Body of pancreas (tissue), 4 donors: ENCODE measurements at regions not wholly inside any gene's neighbourhood (a gene's known extent, or its start where the extent isn't known, plus 50 kb on each side); places are given as distances from the start of the nearest gene placed in this dataset.

ENCODE experiments used
- ATAC-seq: fragments of 150-250 bp; one replicate; pipeline ENCODE4 v1.9.1; 2016
- DNase-seq, 4 donors: peaks; one replicate each; pipeline ENCODE4 v3.0.0-alpha.2; 2019
- H3K27ac ChIP-seq, 4 donors: fragments of 200-600 bp; sonication (generic); 1 replicate in 3 of 4; 2 replicates in 1 of 4; pipeline versions ENCODE4 v1.5.1 to v1.6.1; 2016 to 2019; ENCODE audit warnings: mild to moderate bottlenecking in 1 of 4, mixed read lengths in 1 of 4, moderate library complexity in 1 of 4
- H3K27me3 ChIP-seq, 2 donors: fragments of 200-600 bp; sonication (generic); one replicate each; pipeline ENCODE4 v1.6.0; 2016; ENCODE audit warnings: mild to moderate bottlenecking in 1 of 2
- H3K36me3 ChIP-seq, 2 donors: fragments of 200-600 bp; sonication (generic); replicated peaks in 1 of 2; 2 replicates each; pipeline ENCODE4 v1.5.1; 2016; ENCODE audit warnings: low read depth in 2 of 2; ENCODE audit not compliant: insufficient read depth in 1 of 2
- H3K4me1 ChIP-seq: fragments of 200-600 bp; sonication (generic); one replicate; pipeline ENCODE4 v1.6.0; 2016
- H3K4me3 ChIP-seq, 2 donors: fragments of 200-600 bp; sonication (generic); 1 replicate in 1 of 2; 2 replicates in 1 of 2; pipeline ENCODE4 v1.5.1; 2016 to 2019
- H3K9me3 ChIP-seq, 3 donors: fragments of 200-600 bp; sonication (generic); 1 replicate in 2 of 3; 2 replicates in 1 of 3; pipeline ENCODE4 v1.5.1; 2016
- POLR2A ChIP-seq, 3 donors: fragments of 450-650 bp; IDR thresholded peaks; one replicate each; pipeline ENCODE4 v1.6.1; 2016; ENCODE audit warnings: antibody characterized with exemption in 3 of 3, mild to moderate bottlenecking in 2 of 3
- WGBS, 2 donors: methylation state at CpG; one replicate each; pipeline ENCODE4 v1.1.5; 2017; 5-methylcytosine and 5-hydroxymethylcytosine counted together
- intact Hi-C: fragments of 100-400 bp; cut with DNase I; formaldehyde crosslinking; loops from one replicate; pipeline ENCODE4 v1.15.1; 2023
- TF ChIP-seq, protein P1 (sequence below), 7 experiments: fragments of 450-650 bp in 4 of 7; fragments of 200-600 bp in 3 of 7; sonication (generic) in 3 of 7; IDR thresholded peaks; one replicate each; pipeline ENCODE4 v1.5.1; 2016 to 2019; ENCODE audit warnings: antibody characterized with exemption in 7 of 7

DNA sequence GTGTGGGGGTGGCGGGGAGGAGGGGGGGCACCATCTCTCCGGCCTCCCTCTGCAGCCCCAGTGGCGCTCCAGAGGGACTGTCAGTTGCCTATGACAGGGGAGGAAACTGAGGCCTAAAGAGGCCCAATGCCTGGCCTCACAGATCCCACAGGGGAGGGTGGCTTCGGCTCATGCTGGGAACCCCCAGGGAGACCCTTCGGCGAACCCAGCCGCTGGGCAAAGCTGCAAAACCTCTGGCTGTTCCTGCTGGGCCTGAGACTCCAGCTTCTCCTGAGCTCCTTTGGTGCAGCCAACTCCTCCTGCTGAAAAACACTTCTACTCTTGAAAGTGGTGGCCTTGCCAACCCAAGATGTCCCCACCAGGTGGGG is 170.1 kb upstream of the RTL1 start:
- no peaks in the 10 kb centered on the region for H3K9me3 ChIP-seq
- TF ChIP-seq, protein P1, sequence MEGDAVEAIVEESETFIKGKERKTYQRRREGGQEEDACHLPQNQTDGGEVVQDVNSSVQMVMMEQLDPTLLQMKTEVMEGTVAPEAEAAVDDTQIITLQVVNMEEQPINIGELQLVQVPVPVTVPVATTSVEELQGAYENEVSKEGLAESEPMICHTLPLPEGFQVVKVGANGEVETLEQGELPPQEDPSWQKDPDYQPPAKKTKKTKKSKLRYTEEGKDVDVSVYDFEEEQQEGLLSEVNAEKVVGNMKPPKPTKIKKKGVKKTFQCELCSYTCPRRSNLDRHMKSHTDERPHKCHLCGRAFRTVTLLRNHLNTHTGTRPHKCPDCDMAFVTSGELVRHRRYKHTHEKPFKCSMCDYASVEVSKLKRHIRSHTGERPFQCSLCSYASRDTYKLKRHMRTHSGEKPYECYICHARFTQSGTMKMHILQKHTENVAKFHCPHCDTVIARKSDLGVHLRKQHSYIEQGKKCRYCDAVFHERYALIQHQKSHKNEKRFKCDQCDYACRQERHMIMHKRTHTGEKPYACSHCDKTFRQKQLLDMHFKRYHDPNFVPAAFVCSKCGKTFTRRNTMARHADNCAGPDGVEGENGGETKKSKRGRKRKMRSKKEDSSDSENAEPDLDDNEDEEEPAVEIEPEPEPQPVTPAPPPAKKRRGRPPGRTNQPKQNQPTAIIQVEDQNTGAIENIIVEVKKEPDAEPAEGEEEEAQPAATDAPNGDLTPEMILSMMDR (IDR thresholded peaks at IDR 0.05) = no peak
- TF ChIP-seq POLR2A (IDR thresholded peaks at IDR 0.05) = no peak
- intact Hi-C loops = no loop called here
- peaks cover 0 to 9% of the 10 kb centered on the region in 2 donors for H3K27me3 ChIP-seq
- peaks cover 0 to 1% of the 10 kb centered on the region in 2 donors for H3K36me3 ChIP-seq
- H3K4me3 ChIP-seq = no peak overlapping the region
- H3K4me1 ChIP-seq = peaks cover 14% of the 10 kb centered on the region
- no peak overlapping the region for H3K27ac ChIP-seq
- peak in 1 of 4 donors; percentile 0 for DNase-seq
- WGBS, 2 donors = 76% methylated on average over 6 of the region's 7 CpGs; no CpG with 5 or more reads in 1 of the 2 donors
- ATAC-seq = no peak

DNA sequence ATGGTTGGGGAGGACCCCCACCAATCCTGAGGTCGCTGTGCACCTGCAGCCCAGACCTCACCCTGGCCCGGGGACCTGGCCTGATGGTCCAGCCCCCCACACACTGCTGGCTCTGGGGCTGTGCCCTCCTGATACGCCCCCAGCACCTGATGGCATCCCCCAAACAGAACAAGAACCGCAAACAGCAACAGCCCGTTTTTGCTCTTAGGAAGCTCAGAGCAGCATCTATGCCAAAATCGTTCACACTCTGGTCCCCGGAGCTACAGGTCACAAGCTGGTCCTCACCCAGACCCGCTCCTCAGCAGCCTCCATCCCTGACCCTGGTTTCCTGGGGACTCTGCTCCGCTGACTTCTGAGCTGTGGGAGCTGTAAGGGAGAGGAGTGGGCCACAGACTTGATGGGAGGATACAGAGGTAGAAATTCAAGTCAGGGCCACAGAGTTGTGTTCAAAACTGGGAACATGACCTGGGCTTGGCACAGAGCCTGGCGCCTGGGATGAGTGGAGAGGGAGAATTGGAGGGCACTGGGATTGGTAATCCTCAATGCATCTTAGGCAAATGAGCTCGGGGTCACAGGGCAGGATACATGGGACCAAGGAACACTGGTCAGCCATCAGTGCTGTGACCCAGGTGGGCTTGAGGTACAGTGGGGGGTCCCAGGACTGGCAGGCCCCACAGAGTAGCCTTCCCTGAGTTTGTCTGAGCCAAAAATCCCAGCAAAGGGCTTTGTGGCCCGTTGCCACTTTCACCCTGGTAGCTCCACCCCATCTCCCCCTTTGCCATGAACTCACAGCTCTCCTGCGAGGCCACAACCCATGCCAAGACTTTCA is 170.9 kb upstream of the RTL1 start:
- Histone ChIP-seq H3K9me3 (no peaks in the 10 kb centered on the region), H3K4me3 (no peak overlapping the region), H3K36me3 (no peaks in the 10 kb centered on the region), H3K4me1 (peaks cover 14% of the 10 kb centered on the region), H3K27me3 (peaks cover 0 to 9% of the 10 kb centered on the region in 2 donors), H3K27ac (no peak overlapping the region)
- DNase-seq = no peak
- ATAC-seq = no peak
- WGBS, 2 donors = 71 to 73% methylated on average over 11 to 13 of the region's 13 CpGs
- intact Hi-C loops = no loop called here
- no peak for TF ChIP-seq POLR2A (IDR thresholded peaks at IDR 0.05)
- TF ChIP-seq, protein P1 (IDR thresholded peaks at IDR 0.05) = no peak

DNA sequence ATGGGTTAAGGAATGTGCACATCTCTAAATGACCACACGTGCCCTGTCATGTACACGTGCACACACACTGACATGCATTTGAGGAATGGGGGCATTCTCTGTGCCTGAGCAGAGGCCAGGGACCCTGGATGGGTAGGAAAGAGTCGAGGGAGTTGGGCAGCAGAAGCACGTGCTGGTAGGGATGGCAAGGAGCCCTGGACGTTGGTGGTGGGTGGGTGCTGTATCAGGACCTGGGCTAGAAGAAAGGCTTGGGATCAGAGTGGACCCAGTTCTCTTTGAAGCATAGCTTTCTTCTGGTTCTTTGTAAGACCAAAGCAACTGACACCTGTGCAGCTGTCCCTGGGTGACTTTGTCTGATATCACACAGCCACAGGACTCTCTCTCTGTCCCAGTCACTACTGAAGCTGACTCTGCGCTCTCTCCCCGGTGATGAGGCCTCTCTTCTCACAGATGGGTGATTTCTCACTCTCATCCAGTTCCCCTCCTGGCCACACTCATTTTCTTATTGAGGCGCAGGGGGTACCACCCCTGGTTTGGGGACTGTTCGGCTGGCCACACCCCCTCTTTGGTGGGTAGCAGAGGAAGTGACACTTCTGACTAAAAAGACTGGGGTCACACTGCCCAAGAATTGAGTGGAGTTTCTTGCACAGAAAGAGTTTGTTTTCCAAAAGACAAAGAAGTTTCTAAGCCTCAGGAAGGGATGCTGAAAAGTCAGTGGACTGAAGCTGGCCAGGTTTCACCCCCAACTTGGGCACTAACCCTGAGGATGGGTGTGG is 171.7 kb upstream of the RTL1 start:
- peaks cover 0 to 9% of the 10 kb centered on the region in 2 donors for H3K27me3 ChIP-seq
- H3K36me3 ChIP-seq = no peaks in the 10 kb centered on the region
- no peak overlapping the region for H3K27ac ChIP-seq
- no peaks in the 10 kb centered on the region for H3K9me3 ChIP-seq
- H3K4me1 ChIP-seq = peaks cover 14% of the 10 kb centered on the region
- TF ChIP-seq POLR2A (IDR thresholded peaks at IDR 0.05) = no peak
- TF ChIP-seq, protein P1 (IDR thresholded peaks at IDR 0.05) = no peak
- no peak for DNase-seq
- no peak overlapping the region for H3K4me3 ChIP-seq
- WGBS, 2 donors = 44 to 48% methylated on average over 9 of the region's 9 CpGs
- intact Hi-C loops = no loop called here
- no peak for ATAC-seq

DNA sequence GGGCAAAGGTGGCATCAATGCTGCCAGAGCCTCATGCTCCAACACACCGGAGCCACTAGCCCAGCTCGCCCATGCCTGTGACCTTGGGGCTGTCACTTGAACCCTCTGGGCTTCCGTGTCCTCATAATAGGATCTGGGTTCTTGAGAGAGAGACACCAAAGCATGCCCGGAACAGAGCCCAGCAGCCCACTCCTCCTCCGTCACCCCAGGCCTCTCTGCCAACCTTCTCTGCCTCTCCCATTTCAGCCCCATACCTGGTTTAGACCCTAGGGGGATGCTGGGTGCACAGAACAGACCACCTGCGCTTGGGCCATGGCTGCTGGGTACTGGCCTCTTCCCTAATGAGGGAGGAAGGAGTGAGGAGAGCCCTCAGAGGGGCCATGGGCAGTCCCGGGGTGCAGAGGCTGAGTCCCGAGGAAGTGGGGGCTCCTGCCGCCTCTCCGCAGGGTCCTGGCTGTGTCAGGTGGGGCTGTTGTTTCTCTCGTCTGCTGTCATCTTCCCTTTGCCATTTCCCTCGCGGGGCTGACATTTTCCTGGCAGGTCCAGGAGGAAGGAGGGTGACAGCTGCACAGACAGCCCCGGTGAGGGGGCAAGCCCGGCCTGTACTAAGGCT is 172.4 kb upstream of the RTL1 start:
- peaks cover 0 to 9% of the 10 kb centered on the region in 2 donors for H3K27me3 ChIP-seq

More for the DNA sequence above, 172.4 kb upstream of the RTL1 start:
- Histone ChIP-seq H3K4me1 (peaks cover 14% of the 10 kb centered on the region), H3K4me3 (no peak overlapping the region), H3K27ac (no peak overlapping the region), H3K9me3 (no peaks in the 10 kb centered on the region), H3K36me3 (no peaks in the 10 kb centered on the region)
- ATAC-seq = no peak
- TF ChIP-seq, protein P1 (IDR thresholded peaks at IDR 0.05) = no peak
- TF ChIP-seq POLR2A (IDR thresholded peaks at IDR 0.05) = no peak
- intact Hi-C loops = no loop called here
- DNase-seq = no peak
- 46 to 51% methylated on average over 12 to 15 of the region's 15 CpGs for WGBS, 2 donors
